Thoracic aorta (tissue), 2 donors: ENCODE measurements at regions not wholly inside any gene's neighbourhood (a gene's known extent, or its start where the extent isn't known, plus 50 kb on each side); places are given as distances from the start of the nearest gene placed in this dataset.
A peak's percentile ranks its signal among the peaks of the same experiment; 100 is the strongest.
"Not testable (repeated sequence)": the region's sequence is repeated elsewhere in the genome, so short reads cannot be mapped to it uniquely, and the experiment has no call there.

ENCODE experiments used
- ATAC-seq: fragments of 150-250 bp; one replicate; pipeline ENCODE4 v1.8.0; 2017; ENCODE audit warnings: low read depth; ENCODE audit not compliant: insufficient number of reproducible peaks, low FRiP score
- DNase-seq: peaks from one replicate; pipeline ENCODE4 v3.0.0-alpha.2; 2020; ENCODE audit warnings: low spot score
- H3K27ac ChIP-seq, 2 donors: fragments of 200-600 bp; sonication (generic); 1 replicate in 1 of 2; 2 replicates in 1 of 2; pipeline ENCODE4 v1.5.1; 2016; ENCODE audit warnings: mild to moderate bottlenecking in 2 of 2, moderate library complexity in 2 of 2
- H3K27me3 ChIP-seq: fragments of 200-600 bp; sonication (generic); replicated peaks from 2 replicates; pipeline ENCODE4 v1.6.0; 2016; ENCODE audit warnings: mild to moderate bottlenecking; ENCODE audit not compliant: insufficient read depth
- H3K36me3 ChIP-seq: fragments of 200-600 bp; sonication (generic); one replicate; pipeline ENCODE4 v1.5.1; 2016
- H3K4me1 ChIP-seq, 2 donors: fragments of 200-600 bp; sonication (generic); 1 replicate in 1 of 2; 2 replicates in 1 of 2; pipeline versions ENCODE4 v1.5.1 to v1.6.0; 2016; ENCODE audit warnings: low read depth in 2 of 2, mild to moderate bottlenecking in 1 of 2; ENCODE audit not compliant: control insufficient read depth in 1 of 2
- H3K4me3 ChIP-seq: fragments of 200-600 bp; sonication (generic); 2 replicates; pipeline ENCODE4 v1.5.1; 2016; ENCODE audit warnings: mild to moderate bottlenecking
- H3K9me3 ChIP-seq: fragments of 200-600 bp; sonication (generic); 2 replicates; pipeline ENCODE4 v1.5.1; 2016
- TF ChIP-seq, protein P1 (sequence below): fragments of 200-600 bp; sonication (generic); IDR thresholded peaks from one replicate; pipeline ENCODE4 v1.5.1; 2019; ENCODE audit warnings: antibody characterized with exemption

DNA sequence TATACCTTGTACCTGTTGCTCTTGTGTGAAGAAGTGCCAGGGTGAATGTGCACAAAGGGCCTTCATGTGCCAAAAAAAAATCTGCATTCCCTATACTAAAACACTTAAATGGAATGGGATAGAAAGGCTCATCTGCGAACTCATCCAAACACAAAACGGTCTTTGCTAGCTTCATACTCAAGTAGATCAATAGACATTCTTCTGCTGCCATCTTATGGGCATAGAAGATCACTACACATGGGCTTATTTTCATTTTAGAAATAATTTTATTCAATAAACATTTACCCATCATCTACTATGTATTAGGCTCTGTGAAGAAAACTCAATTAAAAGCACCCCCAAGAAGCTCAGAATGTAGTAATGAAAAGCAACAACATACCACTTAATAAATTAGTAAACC, 693.1 kb downstream of the CDY1 start:
- not testable (repeated sequence) for H3K27me3 ChIP-seq, H3K36me3 ChIP-seq, DNase-seq, ATAC-seq, H3K27ac ChIP-seq, H3K9me3 ChIP-seq, H3K4me3 ChIP-seq
- TF ChIP-seq, protein P1, sequence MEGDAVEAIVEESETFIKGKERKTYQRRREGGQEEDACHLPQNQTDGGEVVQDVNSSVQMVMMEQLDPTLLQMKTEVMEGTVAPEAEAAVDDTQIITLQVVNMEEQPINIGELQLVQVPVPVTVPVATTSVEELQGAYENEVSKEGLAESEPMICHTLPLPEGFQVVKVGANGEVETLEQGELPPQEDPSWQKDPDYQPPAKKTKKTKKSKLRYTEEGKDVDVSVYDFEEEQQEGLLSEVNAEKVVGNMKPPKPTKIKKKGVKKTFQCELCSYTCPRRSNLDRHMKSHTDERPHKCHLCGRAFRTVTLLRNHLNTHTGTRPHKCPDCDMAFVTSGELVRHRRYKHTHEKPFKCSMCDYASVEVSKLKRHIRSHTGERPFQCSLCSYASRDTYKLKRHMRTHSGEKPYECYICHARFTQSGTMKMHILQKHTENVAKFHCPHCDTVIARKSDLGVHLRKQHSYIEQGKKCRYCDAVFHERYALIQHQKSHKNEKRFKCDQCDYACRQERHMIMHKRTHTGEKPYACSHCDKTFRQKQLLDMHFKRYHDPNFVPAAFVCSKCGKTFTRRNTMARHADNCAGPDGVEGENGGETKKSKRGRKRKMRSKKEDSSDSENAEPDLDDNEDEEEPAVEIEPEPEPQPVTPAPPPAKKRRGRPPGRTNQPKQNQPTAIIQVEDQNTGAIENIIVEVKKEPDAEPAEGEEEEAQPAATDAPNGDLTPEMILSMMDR = peak; percentile 26
- H3K4me1 ChIP-seq = peaks cover 0 to 22% of the 10 kb centered on the region in 2 donors

DNA sequence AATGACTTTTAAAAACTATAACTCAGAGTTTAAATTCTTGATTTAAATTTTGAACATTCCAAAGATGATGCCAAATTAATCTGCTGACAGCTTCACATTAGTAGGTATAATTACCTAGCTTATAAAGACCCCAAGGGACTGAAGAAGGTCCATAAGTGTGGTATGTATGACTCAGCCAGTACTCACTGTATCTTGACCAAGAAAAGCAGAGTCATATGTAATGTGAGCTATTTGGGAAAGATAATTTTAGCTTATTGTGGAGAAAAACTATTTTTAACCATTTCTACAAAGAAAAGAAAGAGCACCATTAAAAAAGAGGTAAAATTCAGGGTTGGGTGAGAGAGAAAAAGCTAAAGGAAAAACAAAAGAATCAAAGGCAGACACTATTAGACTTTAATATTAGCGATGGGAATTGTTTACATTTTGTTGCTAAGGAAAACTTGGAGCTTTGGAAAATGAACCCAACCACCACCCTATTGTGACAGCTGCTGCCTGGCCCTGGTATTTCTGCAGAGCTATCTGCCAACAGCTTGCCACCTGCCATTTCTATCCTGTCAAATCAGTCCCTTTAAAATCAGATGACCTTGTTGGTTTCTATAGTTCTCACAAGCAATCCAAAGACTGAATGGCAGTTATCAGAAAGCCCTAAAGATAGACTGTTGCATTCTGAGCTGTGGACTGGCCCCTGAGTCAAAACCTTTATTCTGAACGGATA, 697.7 kb downstream of the CDY1 start:
- ATAC-seq, H3K4me3 ChIP-seq, H3K27me3 ChIP-seq, DNase-seq, H3K36me3 ChIP-seq, H3K9me3 ChIP-seq: not testable (repeated sequence)
- Histone ChIP-seq H3K4me1 (peaks cover 0 to 25% of the 10 kb centered on the region in 2 donors), H3K27ac (peak overlapping the region in 1 of 2 donors; percentile 30)

DNA sequence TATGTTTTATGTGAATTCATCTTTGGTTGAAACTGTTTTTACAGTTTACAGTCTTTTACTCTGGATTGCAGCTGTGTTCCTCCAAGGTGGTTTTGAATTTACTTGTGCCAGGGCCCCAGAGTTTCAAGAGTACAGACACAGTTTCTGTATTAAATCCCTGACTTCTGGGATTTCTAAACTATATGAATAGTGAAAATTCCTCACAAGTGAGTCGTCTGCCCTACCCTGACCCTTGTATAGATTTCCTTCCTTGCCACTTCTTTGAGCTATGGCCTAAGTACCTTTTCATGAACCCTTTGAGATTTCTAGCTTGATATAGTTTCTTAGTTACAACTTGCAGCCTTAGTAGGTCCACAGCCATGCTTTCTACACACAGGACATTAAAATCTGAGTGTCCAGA, 700.8 kb downstream of the CDY1 start:
- H3K4me3 ChIP-seq, ATAC-seq, H3K27me3 ChIP-seq, H3K9me3 ChIP-seq, DNase-seq, H3K27ac ChIP-seq, H3K36me3 ChIP-seq: not testable (repeated sequence)
- peaks cover 0 to 18% of the 10 kb centered on the region in 2 donors for H3K4me1 ChIP-seq

DNA sequence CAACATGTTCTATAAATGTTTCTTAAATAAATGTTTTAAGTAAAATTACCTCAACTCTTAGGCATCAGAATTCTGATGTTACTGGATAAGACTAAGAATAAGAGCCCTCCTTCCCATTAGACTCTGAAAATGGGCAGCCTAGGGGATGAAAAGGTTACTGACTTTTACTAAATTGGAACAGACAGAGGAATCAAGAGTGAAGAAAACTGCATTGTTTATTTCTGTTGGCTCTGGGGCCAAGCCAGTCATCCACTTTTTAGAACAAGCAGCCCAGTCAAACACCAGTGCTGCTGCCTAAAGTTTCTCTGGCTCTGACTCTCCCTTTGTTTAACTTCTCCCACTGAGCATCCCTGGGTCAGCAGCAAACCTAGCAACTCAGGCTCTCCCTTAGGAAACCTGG, 731.0 kb downstream of the CDY1 start:
- H3K9me3 ChIP-seq, DNase-seq, H3K4me1 ChIP-seq, H3K4me3 ChIP-seq, ATAC-seq, H3K27me3 ChIP-seq, H3K36me3 ChIP-seq: not testable (repeated sequence)
- peak overlapping the region in 1 of 2 donors; percentile 17 for H3K27ac ChIP-seq

DNA sequence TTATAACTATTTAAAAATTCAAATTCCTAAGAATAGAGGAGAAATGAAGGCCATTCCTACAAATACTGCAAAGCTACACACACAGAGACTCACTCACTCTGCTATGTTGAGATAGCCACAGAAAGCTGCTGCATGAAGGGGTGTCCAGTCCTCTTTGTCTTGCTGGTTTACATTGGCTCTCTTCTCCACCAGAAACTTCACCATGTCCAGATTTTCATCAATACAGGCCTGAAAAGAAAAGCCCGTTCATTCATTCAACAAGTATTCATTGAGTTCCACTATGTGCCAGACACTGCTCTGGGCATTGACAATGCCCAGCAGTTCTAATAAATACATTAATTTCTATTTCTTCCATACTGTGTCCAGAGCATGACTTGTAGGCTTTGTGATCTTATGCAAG, 732.3 kb downstream of the CDY1 start:
- ATAC-seq (no peak), DNase-seq (no peak)
- H3K27me3 ChIP-seq = no peaks in the 10 kb centered on the region
- H3K4me3 ChIP-seq = no peak overlapping the region
- H3K36me3 ChIP-seq = no peaks in the 10 kb centered on the region
- no peak overlapping the region for H3K27ac ChIP-seq
- TF ChIP-seq, protein P1 = no peak
- H3K4me1 ChIP-seq = no peaks in the 10 kb centered on the region
- H3K9me3 ChIP-seq = no peaks in the 10 kb centered on the region

DNA sequence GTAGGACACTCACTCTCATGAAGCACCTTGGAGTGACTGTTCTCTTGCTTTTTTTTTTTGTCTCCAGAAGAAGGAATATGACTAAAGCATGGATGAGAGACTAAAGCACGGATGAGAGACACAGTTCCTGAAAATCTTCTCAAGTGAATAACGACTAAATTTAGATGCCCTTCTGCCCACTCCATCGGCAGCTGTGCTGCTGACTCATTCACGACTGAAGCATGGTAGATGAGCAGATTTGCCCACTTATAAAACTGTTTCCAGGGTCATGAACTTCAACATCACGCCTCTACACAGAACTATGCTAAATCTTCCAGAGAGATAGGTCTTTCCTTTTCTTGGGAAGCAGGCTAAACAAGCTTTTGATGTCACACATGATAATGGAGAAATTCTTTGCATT, 738.0 kb downstream of the CDY1 start:
- H3K9me3 ChIP-seq, H3K4me1 ChIP-seq, H3K27ac ChIP-seq, H3K27me3 ChIP-seq, H3K4me3 ChIP-seq, ATAC-seq, H3K36me3 ChIP-seq, DNase-seq: not testable (repeated sequence)

DNA sequence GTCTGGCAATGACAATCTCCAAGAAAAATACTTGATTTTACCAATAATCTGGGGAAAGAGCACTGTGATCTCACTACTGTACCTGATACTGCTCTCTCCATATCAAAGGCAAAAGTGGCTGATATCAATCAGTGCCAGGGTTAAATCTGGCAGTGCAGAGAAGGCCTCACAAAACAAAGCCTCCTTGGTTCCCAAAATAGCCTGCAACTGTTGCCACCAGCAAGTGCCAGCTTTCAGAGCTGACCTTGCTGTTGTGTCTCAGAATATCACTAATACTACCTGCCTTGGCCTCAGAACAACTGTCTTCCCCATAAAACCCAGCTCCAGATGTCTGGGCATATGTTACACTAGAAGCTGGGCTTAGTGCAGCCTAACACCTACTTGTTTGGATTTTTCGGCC, 738.6 kb downstream of the CDY1 start:
- not testable (repeated sequence) for H3K4me3 ChIP-seq, H3K36me3 ChIP-seq, H3K9me3 ChIP-seq, H3K4me1 ChIP-seq, H3K27ac ChIP-seq, H3K27me3 ChIP-seq, ATAC-seq, DNase-seq

DNA sequence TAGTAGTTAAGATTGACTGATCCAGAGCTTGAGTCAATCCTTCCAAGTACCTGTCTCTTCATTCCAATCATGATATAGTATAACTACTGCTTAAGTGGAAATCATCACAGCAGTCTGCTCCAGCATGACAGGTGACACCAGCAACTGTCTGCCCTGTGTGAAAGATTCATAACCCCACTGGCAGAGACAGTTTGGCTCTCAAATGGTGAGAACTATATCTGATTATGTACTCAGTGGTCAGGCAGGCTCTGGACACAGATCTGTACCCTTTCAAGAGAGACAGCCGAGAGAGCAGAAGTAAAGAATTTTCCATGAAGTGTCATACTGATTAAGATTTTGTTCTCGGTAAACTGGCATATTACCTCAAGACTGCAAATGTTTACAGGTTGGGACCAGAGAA, 741.5 kb downstream of the CDY1 start:
- not testable (repeated sequence) for H3K4me1 ChIP-seq, H3K27me3 ChIP-seq, H3K36me3 ChIP-seq, ATAC-seq, DNase-seq, H3K9me3 ChIP-seq, H3K4me3 ChIP-seq, H3K27ac ChIP-seq

DNA sequence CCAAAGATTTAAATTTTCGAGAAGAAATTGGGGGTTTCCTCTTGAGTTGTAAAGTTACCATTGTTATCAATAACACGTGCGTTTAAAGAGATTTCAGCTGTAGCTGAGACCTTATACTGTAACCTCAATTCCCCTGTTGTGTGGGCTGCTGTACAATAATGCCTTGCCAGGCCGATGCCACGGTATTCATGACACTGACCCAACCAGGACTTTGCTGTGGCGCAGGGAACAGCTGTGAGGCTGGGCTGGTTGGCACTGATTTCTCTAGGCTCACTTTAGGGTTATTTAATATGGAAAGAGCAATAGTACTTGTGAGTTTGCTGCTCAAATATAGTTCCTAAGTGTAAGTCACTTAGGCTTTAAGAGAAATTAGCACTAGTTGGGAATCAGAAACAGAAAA, 744.2 kb downstream of the CDY1 start:
- not testable (repeated sequence) for H3K27me3 ChIP-seq, ATAC-seq, H3K9me3 ChIP-seq, H3K4me1 ChIP-seq, H3K4me3 ChIP-seq, H3K36me3 ChIP-seq, H3K27ac ChIP-seq, DNase-seq

DNA sequence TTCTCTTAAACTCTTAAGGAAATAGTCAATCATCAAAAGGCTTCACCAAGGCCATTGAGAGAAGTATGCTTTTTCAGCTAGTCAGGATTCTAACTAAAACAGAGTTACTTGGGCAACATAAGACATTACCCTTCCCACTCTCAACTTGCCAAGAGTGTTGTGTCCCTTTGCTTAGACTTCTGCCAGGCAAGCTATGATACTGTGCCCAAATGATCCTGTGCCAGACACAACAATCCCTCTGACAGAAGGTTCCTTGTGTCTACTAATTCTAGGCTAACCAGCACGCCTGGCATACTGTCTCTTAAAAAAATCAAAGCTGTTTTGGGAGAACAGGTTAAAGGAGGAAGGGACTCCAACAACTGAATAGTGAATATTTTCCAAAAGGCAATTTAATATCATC, 750.6 kb downstream of the CDY1 start:
- ATAC-seq, DNase-seq: not testable (repeated sequence)

More for the DNA sequence above, 750.6 kb downstream of the CDY1 start:
- H3K36me3 ChIP-seq, H3K4me3 ChIP-seq, H3K27ac ChIP-seq, H3K4me1 ChIP-seq, H3K9me3 ChIP-seq, H3K27me3 ChIP-seq: not testable (repeated sequence)
